H9 (cell line): ENCODE measurements at regions not wholly inside any gene's neighbourhood (a gene's known extent, or its start where the extent isn't known, plus 50 kb on each side); places are given as distances from the start of the nearest gene placed in this dataset.

Source experiments
- DNase-seq: peaks from one replicate; pipeline ENCODE4 v3.0.0-alpha.2; 2017
- H2AFZ ChIP-seq: one replicate; pipeline ENCODE4 v1.6.1; 2013; ENCODE audit warnings: mild to moderate bottlenecking, low read length, control low read depth, moderate library complexity
- H2AK5ac ChIP-seq: 2 replicates; pipeline ENCODE4 v1.6.1; 2013; ENCODE audit warnings: low read length, control low read depth, mixed read lengths; ENCODE audit not compliant: insufficient read length
- H2BK120ac ChIP-seq: one replicate; pipeline ENCODE4 v1.6.1; 2013; ENCODE audit warnings: low read depth, mild to moderate bottlenecking, low read length, control low read depth, inconsistent platforms; ENCODE audit not compliant: poor library complexity, severe bottlenecking
- H2BK12ac ChIP-seq: 2 replicates; pipeline ENCODE4 v1.6.1; 2013; ENCODE audit warnings: low read length, control low read depth, mixed read lengths, low read depth; ENCODE audit not compliant: insufficient read length
- H2BK15ac ChIP-seq: 2 replicates; pipeline ENCODE4 v1.6.1; 2013; ENCODE audit warnings: low read depth, low read length, control low read depth
- H2BK20ac ChIP-seq: one replicate; pipeline ENCODE4 v1.6.1; 2013; ENCODE audit warnings: low read depth, mild to moderate bottlenecking, low read length, control low read depth, inconsistent platforms; ENCODE audit not compliant: poor library complexity, severe bottlenecking
- H2BK5ac ChIP-seq: 2 replicates; pipeline ENCODE4 v1.6.1; 2013; ENCODE audit warnings: low read length, control low read depth, mixed read lengths; ENCODE audit not compliant: insufficient read length
- H3K14ac ChIP-seq: 2 replicates; pipeline ENCODE4 v1.6.1; 2013; ENCODE audit warnings: low read length, control low read depth; ENCODE audit not compliant: insufficient read depth
- H3K18ac ChIP-seq: 2 replicates; pipeline ENCODE4 v1.6.1; 2013; ENCODE audit warnings: low read depth, mild to moderate bottlenecking, mixed read lengths, low read length, control low read depth; ENCODE audit not compliant: insufficient read length
- H3K23ac ChIP-seq: 2 replicates; pipeline ENCODE4 v1.6.1; 2013; ENCODE audit warnings: low read length, control low read depth, mixed read lengths, low read depth; ENCODE audit not compliant: insufficient read length
- H3K23me2 ChIP-seq: 2 replicates; pipeline ENCODE4 v1.6.1; 2013; ENCODE audit warnings: low read depth, mild to moderate bottlenecking, mixed read lengths, low read length, control low read depth; ENCODE audit not compliant: insufficient read length, poor library complexity, severe bottlenecking
- H3K27ac ChIP-seq: 2 replicates; pipeline ENCODE4 v1.5.1; 2013; ENCODE audit warnings: low read length, control low read depth, mixed read lengths, low read depth; ENCODE audit not compliant: insufficient read length
- H3K27me3 ChIP-seq: 2 replicates; pipeline ENCODE4 v1.6.1; 2013; ENCODE audit warnings: low read length, control low read depth, inconsistent platforms; ENCODE audit not compliant: insufficient read depth
- H3K4ac ChIP-seq: 2 replicates; pipeline ENCODE4 v1.6.1; 2013; ENCODE audit warnings: low read depth, mild to moderate bottlenecking, control low read depth, inconsistent platforms, low read length, moderate library complexity
- H3K4me1 ChIP-seq: 2 replicates; pipeline ENCODE4 v1.6.1; 2013; ENCODE audit warnings: low read length, control low read depth, inconsistent platforms; ENCODE audit not compliant: insufficient read depth
- H3K4me2 ChIP-seq: 2 replicates; pipeline ENCODE4 v1.6.1; 2013; ENCODE audit warnings: low read length, control low read depth, mixed read lengths; ENCODE audit not compliant: insufficient read length, insufficient read depth
- H3K56ac ChIP-seq: 2 replicates; pipeline ENCODE4 v1.6.1; 2013; ENCODE audit warnings: low read depth, mild to moderate bottlenecking, mixed read lengths, low read length, control low read depth; ENCODE audit not compliant: insufficient read length
- H3K79me1 ChIP-seq: 2 replicates; pipeline ENCODE4 v1.6.1; 2013; ENCODE audit warnings: low read depth, mild to moderate bottlenecking, moderate library complexity, low read length, control low read depth, inconsistent platforms; ENCODE audit not compliant: insufficient read depth, poor library complexity, severe bottlenecking
- H3K79me2 ChIP-seq: 2 replicates; pipeline ENCODE4 v1.6.1; 2013; ENCODE audit warnings: low read length, control low read depth, inconsistent platforms; ENCODE audit not compliant: insufficient read depth
- H3K9ac ChIP-seq: 2 replicates; pipeline ENCODE4 v1.6.1; 2013; ENCODE audit warnings: low read length, control low read depth, mixed read lengths; ENCODE audit not compliant: insufficient read length; ENCODE audit errors: extremely low read depth
- H3K9me3 ChIP-seq: one replicate; pipeline ENCODE4 v1.6.1; 2013; ENCODE audit warnings: low read depth, low read length, inconsistent platforms; ENCODE audit not compliant: control insufficient read depth
- H3T11ph ChIP-seq: one replicate; pipeline ENCODE4 v1.6.1; 2013; ENCODE audit warnings: mild to moderate bottlenecking, low read length, control low read depth, inconsistent platforms
- H4K20me1 ChIP-seq: one replicate; pipeline ENCODE4 v1.6.1; 2013; ENCODE audit not compliant: control insufficient read depth, insufficient read length, insufficient read depth
- H4K5ac ChIP-seq: 2 replicates; pipeline ENCODE4 v1.6.1; 2013; ENCODE audit warnings: low read depth, mild to moderate bottlenecking, mixed read lengths, low read length, control low read depth; ENCODE audit not compliant: insufficient read length
- H4K8ac ChIP-seq: replicated peaks from 2 replicates; pipeline ENCODE4 v1.6.1; 2013; ENCODE audit warnings: low read length, control low read depth, mixed read lengths, low read depth; ENCODE audit not compliant: insufficient read length
- H4K91ac ChIP-seq: 2 replicates; pipeline ENCODE4 v1.6.1; 2013; ENCODE audit warnings: low read depth, mild to moderate bottlenecking, moderate library complexity, mixed read lengths, low read length, control low read depth; ENCODE audit not compliant: insufficient read length
- H3K27ac Mint-ChIP-seq, 3 experiments: 2 replicates in 2 of 3; 3 replicates in 1 of 3; pipeline ENCODE4 v1.8.0; 2020 to 2021; ENCODE audit warnings: mixed read lengths in 3 of 3, mild to moderate bottlenecking in 1 of 3, moderate library complexity in 1 of 3
- H3K27me3 Mint-ChIP-seq: 2 replicates; pipeline ENCODE4 v1.8.0; 2021; ENCODE audit warnings: low read depth, mild to moderate bottlenecking, moderate library complexity, mixed read lengths
- H3K36me3 Mint-ChIP-seq, 3 experiments: 2 replicates in 2 of 3; 3 replicates in 1 of 3; pipeline ENCODE4 v1.8.0; 2020 to 2021; ENCODE audit warnings: low read depth in 3 of 3, mixed read lengths in 3 of 3; ENCODE audit not compliant: insufficient read depth in 1 of 3
- H3K4me1 Mint-ChIP-seq, 2 experiments: 2 replicates each; pipeline ENCODE4 v1.8.0; 2020; ENCODE audit warnings: mixed read lengths in 2 of 2
- H3K4me3 Mint-ChIP-seq, 2 experiments: 2 replicates in 1 of 2; 3 replicates in 1 of 2; pipeline ENCODE4 v1.8.0; 2020 to 2021; ENCODE audit warnings: mild to moderate bottlenecking in 2 of 2, mixed read lengths in 2 of 2, moderate library complexity in 1 of 2
- H3K9me3 Mint-ChIP-seq, 2 experiments: 2 replicates in 1 of 2; 3 replicates in 1 of 2; pipeline ENCODE4 v1.8.0; 2020; ENCODE audit warnings: mild to moderate bottlenecking in 2 of 2, mixed read lengths in 2 of 2, moderate library complexity in 1 of 2
- CTCF ChIP-seq: fragments of 200-600 bp; sonication (generic); conservative IDR thresholded peaks from 3 replicates; pipeline ENCODE4 v1.8.0; 2021; ENCODE audit warnings: antibody characterized with exemption, mild to moderate bottlenecking
- WGBS: extraction: QIAGEN DNeasy Blood & Tissue Kit; methylation state at CpG from one replicate; pipeline ENCODE4 v1.1.7; 2013; ENCODE audit warnings: missing lambda C conversion rate, low lambda C conversion rate, mixed read lengths; ENCODE audit not compliant: insufficient read length; ENCODE audit errors: extremely low coverage; 5-methylcytosine and 5-hydroxymethylcytosine counted together

- Histone ChIP-seq H3K79me1 (no peaks in the 10 kb centered on the region), H3K9me3 (no peaks in the 10 kb centered on the region), H3T11ph (no peak overlapping the region), H3K4me2 (no peak overlapping the region), H4K8ac (no peak overlapping the region), H3K56ac (no peak overlapping the region), H2AK5ac (no peak overlapping the region), H2AFZ (no peak overlapping the region), H2BK15ac (no peak overlapping the region), H3K14ac (no peak overlapping the region), H2BK120ac (no peak overlapping the region), H3K27ac (no peak overlapping the region), H3K9ac (no peak overlapping the region), H3K18ac (no peak overlapping the region), H3K4me1 (no peaks in the 10 kb centered on the region; the same call in 1 of the 2 replicates), H2BK5ac (no peak overlapping the region), H3K23me2 (no peaks in the 10 kb centered on the region), H2BK12ac (no peak overlapping the region), H4K20me1 (no peaks in the 10 kb centered on the region), H3K79me2 (no peaks in the 10 kb centered on the region), H3K23ac (no peak overlapping the region), H3K4ac (no peak overlapping the region), H4K5ac (no peak overlapping the region), H2BK20ac (no peak overlapping the region), H4K91ac (no peak overlapping the region), H3K27me3 (no peaks in the 10 kb centered on the region)
- H3K9me3 Mint-ChIP-seq = no peaks in the 10 kb centered on the region
- peaks cover 14 to 15% of the 10 kb centered on the region in 2 experiments for H3K4me1 Mint-ChIP-seq
- peak; percentile 87 for TF ChIP-seq CTCF
- H3K36me3 Mint-ChIP-seq = no peaks in the 10 kb centered on the region
- no peaks in the 10 kb centered on the region for H3K27me3 Mint-ChIP-seq
- H3K27ac Mint-ChIP-seq = no peak overlapping the region
- peak; percentile 73 for DNase-seq
- H3K4me3 Mint-ChIP-seq = no peak overlapping the region
- WGBS = no CpG with 5 or more reads among the region's 11 CpGs
These were observed 413.9 kb downstream of the COG6 start for GRCh38 chr13:40069173-40070044.
